ENCODE measurements at regions not wholly inside any gene's neighbourhood (a gene's known extent, or its start where the extent isn't known, plus 50 kb on each side); places are given as distances from the start of the nearest gene placed in this dataset.

DNA sequence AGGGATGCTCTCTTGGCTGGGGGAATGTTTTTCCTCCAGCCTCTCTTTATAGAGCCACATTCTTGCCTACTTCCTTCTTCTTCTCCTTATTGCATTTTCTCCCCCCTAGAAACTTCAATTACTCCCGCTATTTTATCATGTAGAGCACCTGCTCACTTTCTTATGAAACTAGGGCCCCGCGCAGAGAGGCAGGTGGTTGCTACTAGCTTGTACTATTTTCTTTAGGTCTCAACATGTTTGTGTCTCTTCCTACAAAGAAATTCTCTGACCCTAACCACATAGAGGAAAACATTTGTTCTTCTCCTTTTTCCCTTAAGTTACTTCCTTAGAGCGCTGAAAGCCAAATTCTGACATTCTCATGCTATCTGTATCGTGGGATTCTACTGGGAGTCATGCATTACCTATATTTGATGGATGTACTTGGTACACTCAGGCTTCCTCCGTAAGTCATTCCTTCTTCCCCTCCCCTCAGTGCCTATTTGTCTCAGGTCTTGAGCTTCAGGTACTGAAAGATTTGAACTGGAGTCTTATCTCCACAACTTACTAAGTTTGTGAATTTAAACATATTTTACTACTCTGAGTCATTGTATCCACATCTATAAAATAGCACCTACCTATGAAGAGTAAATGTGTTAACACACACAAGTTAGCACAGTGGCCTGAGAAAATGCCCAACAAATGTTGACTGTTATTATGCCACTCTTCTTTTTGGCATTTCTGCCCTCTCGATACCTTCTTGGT, 159.1 kb upstream of the LEF1 start:
- TF ChIP-seq, protein P1, sequence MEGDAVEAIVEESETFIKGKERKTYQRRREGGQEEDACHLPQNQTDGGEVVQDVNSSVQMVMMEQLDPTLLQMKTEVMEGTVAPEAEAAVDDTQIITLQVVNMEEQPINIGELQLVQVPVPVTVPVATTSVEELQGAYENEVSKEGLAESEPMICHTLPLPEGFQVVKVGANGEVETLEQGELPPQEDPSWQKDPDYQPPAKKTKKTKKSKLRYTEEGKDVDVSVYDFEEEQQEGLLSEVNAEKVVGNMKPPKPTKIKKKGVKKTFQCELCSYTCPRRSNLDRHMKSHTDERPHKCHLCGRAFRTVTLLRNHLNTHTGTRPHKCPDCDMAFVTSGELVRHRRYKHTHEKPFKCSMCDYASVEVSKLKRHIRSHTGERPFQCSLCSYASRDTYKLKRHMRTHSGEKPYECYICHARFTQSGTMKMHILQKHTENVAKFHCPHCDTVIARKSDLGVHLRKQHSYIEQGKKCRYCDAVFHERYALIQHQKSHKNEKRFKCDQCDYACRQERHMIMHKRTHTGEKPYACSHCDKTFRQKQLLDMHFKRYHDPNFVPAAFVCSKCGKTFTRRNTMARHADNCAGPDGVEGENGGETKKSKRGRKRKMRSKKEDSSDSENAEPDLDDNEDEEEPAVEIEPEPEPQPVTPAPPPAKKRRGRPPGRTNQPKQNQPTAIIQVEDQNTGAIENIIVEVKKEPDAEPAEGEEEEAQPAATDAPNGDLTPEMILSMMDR (IDR thresholded peaks at IDR 0.05; ENCODE audit: unreplicated experiment) = no peak
- ChIA-PET POLR2A (no interaction called here), CTCF (interaction anchor here (0.6 kb wide), 1 partner anchor 132 kb away, joined by 3 read pairs; no protein-coding TSS in a partner anchor)
- H3K9me3 Mint-ChIP-seq (ENCODE audit: unreplicated experiment) = no peaks in the 10 kb centered on the region
- intact Hi-C loops (cut with micrococcal nuclease) = no loop called here
- no TSS peak for BruUV-seq (replicated peaks)
- H3K36me3 Mint-ChIP-seq (ENCODE audit: insufficient read depth, unreplicated experiment) = no peaks in the 10 kb centered on the region
- DNase-seq (ENCODE audit: unreplicated experiment) = no peak
- H3K27ac Mint-ChIP-seq (ENCODE audit: low read depth, unreplicated experiment) = no peak overlapping the region
- peaks cover 19% of the 10 kb centered on the region for H3K27me3 Mint-ChIP-seq (ENCODE audit: insufficient read depth, unreplicated experiment)
- H3K4me1 Mint-ChIP-seq (ENCODE audit: insufficient read depth, unreplicated experiment) = no peaks in the 10 kb centered on the region
- H3K4me3 Mint-ChIP-seq (ENCODE audit: unreplicated experiment) = no peak overlapping the region

DNA sequence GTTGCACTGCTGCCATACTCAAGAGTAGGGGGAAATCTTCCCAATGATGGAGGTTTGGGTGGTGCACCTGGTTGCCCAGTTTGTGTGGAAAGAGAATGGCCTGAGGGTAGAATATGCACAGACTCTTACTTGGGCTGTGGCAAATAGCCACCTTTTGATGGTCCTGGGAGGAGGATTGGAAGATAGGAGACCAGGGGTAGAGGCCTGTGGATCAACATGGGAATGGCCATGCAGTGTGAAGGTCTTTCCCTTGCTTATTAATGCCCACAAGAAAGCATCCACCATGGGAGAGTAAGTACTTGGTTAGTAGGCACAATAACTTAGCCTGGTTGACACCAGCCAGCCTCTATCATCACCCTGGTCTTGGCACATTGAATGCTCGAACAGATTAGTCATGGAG, 156.8 kb upstream of the LEF1 start:
- no peaks in the 10 kb centered on the region for H3K36me3 Mint-ChIP-seq (ENCODE audit: insufficient read depth, unreplicated experiment)
- H3K4me1 Mint-ChIP-seq (ENCODE audit: insufficient read depth, unreplicated experiment) = no peaks in the 10 kb centered on the region
- ChIA-PET CTCF (interaction anchor here (0.6 to 1.0 kb wide), 2 partner anchors 9 to 71 kb away, joined by 3 to 4 read pairs; no protein-coding TSS in a partner anchor), POLR2A (interaction anchor here (0.5 kb wide), 1 partner anchor 21 kb away, joined by 3 read pairs; no protein-coding TSS in a partner anchor)
- BruUV-seq (replicated peaks) = no TSS peak
- no peak for DNase-seq (ENCODE audit: unreplicated experiment)
- no peak overlapping the region for H3K27ac Mint-ChIP-seq (ENCODE audit: low read depth, unreplicated experiment)
- no peak overlapping the region for H3K4me3 Mint-ChIP-seq (ENCODE audit: unreplicated experiment)
- no peaks in the 10 kb centered on the region for H3K9me3 Mint-ChIP-seq (ENCODE audit: unreplicated experiment)
- intact Hi-C loops (cut with micrococcal nuclease) = no loop called here
- TF ChIP-seq, protein P1 (IDR thresholded peaks at IDR 0.05; ENCODE audit: unreplicated experiment) = no peak
- peaks cover 19% of the 10 kb centered on the region for H3K27me3 Mint-ChIP-seq (ENCODE audit: insufficient read depth, unreplicated experiment)

DNA sequence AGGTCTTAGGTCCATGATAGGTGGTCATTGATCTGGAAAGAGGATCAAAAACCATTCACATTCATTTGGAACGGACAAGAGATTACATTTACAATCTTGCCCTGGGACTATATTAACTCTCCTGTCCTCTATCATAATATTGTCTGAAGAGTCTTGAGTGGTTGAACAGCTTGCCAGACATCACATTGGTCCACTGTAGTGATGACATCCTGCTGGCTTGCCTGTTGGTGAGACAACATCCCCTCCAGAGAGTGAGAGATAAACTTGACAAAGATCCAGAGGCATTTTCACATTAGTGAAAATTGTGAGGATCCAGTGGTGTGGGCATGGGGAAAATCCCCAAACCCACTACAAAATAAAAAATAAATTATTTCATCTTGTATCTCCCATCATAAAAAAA, 155.7 kb upstream of the LEF1 start:
- no peak overlapping the region for H3K4me3 Mint-ChIP-seq (ENCODE audit: unreplicated experiment)
- BruUV-seq (replicated peaks) = no TSS peak
- no peaks in the 10 kb centered on the region for H3K36me3 Mint-ChIP-seq (ENCODE audit: insufficient read depth, unreplicated experiment)
- no peak for DNase-seq (ENCODE audit: unreplicated experiment)
- TF ChIP-seq, protein P1 (IDR thresholded peaks at IDR 0.05; ENCODE audit: unreplicated experiment) = no peak
- intact Hi-C loops (cut with micrococcal nuclease) = no loop called here
- ChIA-PET POLR2A (no interaction called here), CTCF (no interaction called here)
- H3K27ac Mint-ChIP-seq (ENCODE audit: low read depth, unreplicated experiment) = no peak overlapping the region
- H3K27me3 Mint-ChIP-seq (ENCODE audit: insufficient read depth, unreplicated experiment) = peaks cover 19% of the 10 kb centered on the region
- H3K4me1 Mint-ChIP-seq (ENCODE audit: insufficient read depth, unreplicated experiment) = peaks cover 7% of the 10 kb centered on the region
- no peaks in the 10 kb centered on the region for H3K9me3 Mint-ChIP-seq (ENCODE audit: unreplicated experiment)

DNA sequence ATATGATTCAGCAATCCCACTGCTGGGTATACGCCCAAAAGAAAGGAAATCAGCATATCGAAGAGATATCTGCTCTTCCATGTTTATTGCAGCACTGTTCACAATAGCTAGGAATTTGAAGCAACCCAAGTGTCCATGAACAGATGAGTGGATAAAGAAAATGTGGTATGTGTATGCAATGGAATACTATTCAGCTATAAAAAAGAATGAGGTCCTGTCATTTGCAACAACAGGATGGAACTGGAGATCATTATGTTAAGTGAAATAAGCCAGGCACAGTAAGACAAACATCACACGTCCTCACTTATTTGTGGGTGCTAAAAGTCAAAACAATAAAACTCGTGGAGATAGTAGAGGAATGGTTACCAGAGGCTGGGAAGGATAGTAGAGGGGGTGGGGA, 153.8 kb upstream of the LEF1 start:
- POLR2A ChIA-PET = no interaction called here
- Mint-ChIP-seq H3K4me1 (ENCODE audit: insufficient read depth, unreplicated experiment) (peaks cover 7% of the 10 kb centered on the region), H3K4me3 (ENCODE audit: unreplicated experiment) (no peak overlapping the region), H3K9me3 (ENCODE audit: unreplicated experiment) (no peaks in the 10 kb centered on the region), H3K27me3 (ENCODE audit: insufficient read depth, unreplicated experiment) (peaks cover 4% of the 10 kb centered on the region), H3K36me3 (ENCODE audit: insufficient read depth, unreplicated experiment) (no peaks in the 10 kb centered on the region), H3K27ac (ENCODE audit: low read depth, unreplicated experiment) (no peak overlapping the region)
- TF ChIP-seq, protein P1 (IDR thresholded peaks at IDR 0.05; ENCODE audit: unreplicated experiment) = no peak
- DNase-seq (ENCODE audit: unreplicated experiment) = no peak
- intact Hi-C loops (cut with micrococcal nuclease) = no loop called here
- CTCF ChIA-PET = interaction anchor here (0.6 kb wide), 2 partner anchors 22 to 321 kb away, joined by 4 to 6 read pairs; no protein-coding TSS in a partner anchor
- BruUV-seq (replicated peaks) = no TSS peak
